ENCODE measurements at regions not wholly inside any gene's neighbourhood (a gene's known extent, or its start where the extent isn't known, plus 50 kb on each side); places are given as distances from the start of the nearest gene placed in this dataset.
A peak's percentile ranks its signal among the peaks of the same experiment; 100 is the strongest.

- Histone ChIP-seq H3K79me2 (ENCODE audit: insufficient read depth, low read length) (no peaks in the 10 kb centered on the region), H2AFZ (ENCODE audit: low read length) (no peak overlapping the region), H3K36me3 (ENCODE audit: insufficient read depth, low read length) (no peaks in the 10 kb centered on the region), H3K9me3 (ENCODE audit: low read depth, low read length) (no peaks in the 10 kb centered on the region), H3K27me3 (ENCODE audit: insufficient read depth, low read length) (no peaks in the 10 kb centered on the region), H4K20me1 (ENCODE audit: insufficient read depth, low read length) (no peaks in the 10 kb centered on the region), H3K4me2 (ENCODE audit: insufficient read depth, low read length) (no peak overlapping the region), H3K4me3 (ENCODE audit: insufficient read depth, low read length) (no peak overlapping the region), H3K4me1 (ENCODE audit: insufficient read depth, low read length) (no peaks in the 10 kb centered on the region), H3K27ac (ENCODE audit: low read depth, low read length) (no peak overlapping the region)
- DNase-seq (ENCODE audit: insufficient read length, low spot score, missing footprints) = no peak
- no peak for TF ChIP-seq CTCF (IDR thresholded peaks at IDR 0.05; ENCODE audit: extremely low read depth, low read depth, low read length)
These were observed 151.0 kb downstream of the C4orf33 start for GRCh38 chr4:129246910-129247461.

GRCh38 chr4:129248621-129249020, 152.7 kb downstream of the C4orf33 start:
- Histone ChIP-seq H3K4me3 (ENCODE audit: insufficient read depth, low read length) (no peak overlapping the region), H3K27ac (ENCODE audit: low read depth, low read length) (no peak overlapping the region), H2AFZ (ENCODE audit: low read length) (no peak overlapping the region), H4K20me1 (ENCODE audit: insufficient read depth, low read length) (no peaks in the 10 kb centered on the region), H3K9me3 (ENCODE audit: low read depth, low read length) (no peaks in the 10 kb centered on the region), H3K4me1 (ENCODE audit: insufficient read depth, low read length) (no peaks in the 10 kb centered on the region), H3K79me2 (ENCODE audit: insufficient read depth, low read length) (no peaks in the 10 kb centered on the region), H3K27me3 (ENCODE audit: insufficient read depth, low read length) (no peaks in the 10 kb centered on the region), H3K36me3 (ENCODE audit: insufficient read depth, low read length) (no peaks in the 10 kb centered on the region), H3K4me2 (ENCODE audit: insufficient read depth, low read length) (no peak overlapping the region)
- DNase-seq (ENCODE audit: insufficient read length, low spot score, missing footprints) = no peak
- no peak for TF ChIP-seq CTCF (IDR thresholded peaks at IDR 0.05; ENCODE audit: extremely low read depth, low read depth, low read length)

- H3K4me2 ChIP-seq (ENCODE audit: insufficient read depth, low read length) = no peak overlapping the region
- no peak for TF ChIP-seq CTCF (IDR thresholded peaks at IDR 0.05; ENCODE audit: extremely low read depth, low read depth, low read length)
- H3K79me2 ChIP-seq (ENCODE audit: insufficient read depth, low read length) = no peaks in the 10 kb centered on the region
- H4K20me1 ChIP-seq (ENCODE audit: insufficient read depth, low read length) = no peaks in the 10 kb centered on the region
- no peak for DNase-seq (ENCODE audit: insufficient read length, low spot score, missing footprints)
- no peaks in the 10 kb centered on the region for H3K9me3 ChIP-seq (ENCODE audit: low read depth, low read length)
- no peaks in the 10 kb centered on the region for H3K36me3 ChIP-seq (ENCODE audit: insufficient read depth, low read length)
- no peak overlapping the region for H3K4me3 ChIP-seq (ENCODE audit: insufficient read depth, low read length)
- no peak overlapping the region for H2AFZ ChIP-seq (ENCODE audit: low read length)
- no peaks in the 10 kb centered on the region for H3K27me3 ChIP-seq (ENCODE audit: insufficient read depth, low read length)
- no peak overlapping the region for H3K27ac ChIP-seq (ENCODE audit: low read depth, low read length)
- H3K4me1 ChIP-seq (ENCODE audit: insufficient read depth, low read length) = no peaks in the 10 kb centered on the region
These were observed 158.2 kb downstream of the C4orf33 start for GRCh38 chr4:129254126-129254525.

- H2AFZ ChIP-seq (ENCODE audit: low read length) = no peak overlapping the region
- H3K4me1 ChIP-seq (ENCODE audit: insufficient read depth, low read length) = no peaks in the 10 kb centered on the region
- no peaks in the 10 kb centered on the region for H4K20me1 ChIP-seq (ENCODE audit: insufficient read depth, low read length)
- no peak overlapping the region for H3K27ac ChIP-seq (ENCODE audit: low read depth, low read length)
- H3K9me3 ChIP-seq (ENCODE audit: low read depth, low read length) = no peaks in the 10 kb centered on the region
- no peaks in the 10 kb centered on the region for H3K79me2 ChIP-seq (ENCODE audit: insufficient read depth, low read length)
- DNase-seq (ENCODE audit: insufficient read length, low spot score, missing footprints) = peak; percentile 15
- H3K36me3 ChIP-seq (ENCODE audit: insufficient read depth, low read length) = no peaks in the 10 kb centered on the region
- H3K4me3 ChIP-seq (ENCODE audit: insufficient read depth, low read length) = no peak overlapping the region
- H3K4me2 ChIP-seq (ENCODE audit: insufficient read depth, low read length) = no peak overlapping the region
- no peak for TF ChIP-seq CTCF (IDR thresholded peaks at IDR 0.05; ENCODE audit: extremely low read depth, low read depth, low read length)
- no peaks in the 10 kb centered on the region for H3K27me3 ChIP-seq (ENCODE audit: insufficient read depth, low read length)
These were observed 158.6 kb downstream of the C4orf33 start for GRCh38 chr4:129254526-129254925.
